GM12873 (cell line): ENCODE measurements at regions not wholly inside any gene's neighbourhood (a gene's known extent, or its start where the extent isn't known, plus 50 kb on each side); places are given as distances from the start of the nearest gene placed in this dataset.

Experiments used
- TF ChIP-seq, protein P1 (sequence below): IDR thresholded peaks from 2 replicates; pipeline ENCODE4 v1.5.1; 2012; ENCODE audit warnings: low read depth, mild to moderate bottlenecking, moderate library complexity, low read length, control low read depth; ENCODE audit not compliant: insufficient read depth; ENCODE audit errors: missing control alignments

DNA sequence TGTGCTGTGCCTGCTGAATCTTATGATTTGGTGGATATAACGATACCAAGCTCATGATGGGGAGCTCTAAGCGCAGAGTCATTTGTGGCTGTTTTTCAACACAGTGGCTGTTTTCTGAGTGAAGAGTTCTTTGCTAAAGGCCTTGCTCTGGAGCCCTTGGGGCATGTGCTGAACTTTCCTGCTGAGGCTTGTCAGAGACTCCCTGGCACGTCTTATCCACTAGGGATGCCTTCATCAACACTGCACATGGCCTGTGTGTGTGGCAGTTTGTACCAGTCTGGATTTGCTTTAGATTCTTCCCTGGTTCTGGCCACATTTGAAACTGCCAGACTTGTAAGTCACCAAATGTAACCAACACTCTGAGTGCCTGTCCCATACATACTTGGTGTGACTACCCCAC, 188.2 kb downstream of the DMRT2 start:
- TF ChIP-seq, protein P1, sequence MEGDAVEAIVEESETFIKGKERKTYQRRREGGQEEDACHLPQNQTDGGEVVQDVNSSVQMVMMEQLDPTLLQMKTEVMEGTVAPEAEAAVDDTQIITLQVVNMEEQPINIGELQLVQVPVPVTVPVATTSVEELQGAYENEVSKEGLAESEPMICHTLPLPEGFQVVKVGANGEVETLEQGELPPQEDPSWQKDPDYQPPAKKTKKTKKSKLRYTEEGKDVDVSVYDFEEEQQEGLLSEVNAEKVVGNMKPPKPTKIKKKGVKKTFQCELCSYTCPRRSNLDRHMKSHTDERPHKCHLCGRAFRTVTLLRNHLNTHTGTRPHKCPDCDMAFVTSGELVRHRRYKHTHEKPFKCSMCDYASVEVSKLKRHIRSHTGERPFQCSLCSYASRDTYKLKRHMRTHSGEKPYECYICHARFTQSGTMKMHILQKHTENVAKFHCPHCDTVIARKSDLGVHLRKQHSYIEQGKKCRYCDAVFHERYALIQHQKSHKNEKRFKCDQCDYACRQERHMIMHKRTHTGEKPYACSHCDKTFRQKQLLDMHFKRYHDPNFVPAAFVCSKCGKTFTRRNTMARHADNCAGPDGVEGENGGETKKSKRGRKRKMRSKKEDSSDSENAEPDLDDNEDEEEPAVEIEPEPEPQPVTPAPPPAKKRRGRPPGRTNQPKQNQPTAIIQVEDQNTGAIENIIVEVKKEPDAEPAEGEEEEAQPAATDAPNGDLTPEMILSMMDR = no peak

DNA sequence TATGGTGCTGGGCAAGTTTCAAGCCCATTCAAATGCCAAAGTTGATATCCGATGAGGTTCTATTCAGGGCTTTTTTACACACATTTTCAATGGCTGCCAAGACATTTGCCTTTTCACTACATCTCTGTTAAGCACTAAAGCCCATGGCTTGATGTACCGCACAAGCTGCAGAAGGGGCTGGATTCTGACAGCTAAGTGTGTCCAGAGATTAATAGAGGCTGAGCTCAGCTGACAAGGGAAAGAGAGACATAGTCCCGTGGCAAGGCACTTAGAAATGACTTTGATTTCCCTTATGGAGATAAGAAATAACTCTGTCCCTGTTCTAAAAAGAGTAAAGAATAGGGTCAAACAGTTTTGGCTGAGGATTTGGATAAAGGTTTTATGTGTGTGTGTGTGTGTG, 198.6 kb downstream of the DMRT2 start:
- TF ChIP-seq, protein P1 = no peak

DNA sequence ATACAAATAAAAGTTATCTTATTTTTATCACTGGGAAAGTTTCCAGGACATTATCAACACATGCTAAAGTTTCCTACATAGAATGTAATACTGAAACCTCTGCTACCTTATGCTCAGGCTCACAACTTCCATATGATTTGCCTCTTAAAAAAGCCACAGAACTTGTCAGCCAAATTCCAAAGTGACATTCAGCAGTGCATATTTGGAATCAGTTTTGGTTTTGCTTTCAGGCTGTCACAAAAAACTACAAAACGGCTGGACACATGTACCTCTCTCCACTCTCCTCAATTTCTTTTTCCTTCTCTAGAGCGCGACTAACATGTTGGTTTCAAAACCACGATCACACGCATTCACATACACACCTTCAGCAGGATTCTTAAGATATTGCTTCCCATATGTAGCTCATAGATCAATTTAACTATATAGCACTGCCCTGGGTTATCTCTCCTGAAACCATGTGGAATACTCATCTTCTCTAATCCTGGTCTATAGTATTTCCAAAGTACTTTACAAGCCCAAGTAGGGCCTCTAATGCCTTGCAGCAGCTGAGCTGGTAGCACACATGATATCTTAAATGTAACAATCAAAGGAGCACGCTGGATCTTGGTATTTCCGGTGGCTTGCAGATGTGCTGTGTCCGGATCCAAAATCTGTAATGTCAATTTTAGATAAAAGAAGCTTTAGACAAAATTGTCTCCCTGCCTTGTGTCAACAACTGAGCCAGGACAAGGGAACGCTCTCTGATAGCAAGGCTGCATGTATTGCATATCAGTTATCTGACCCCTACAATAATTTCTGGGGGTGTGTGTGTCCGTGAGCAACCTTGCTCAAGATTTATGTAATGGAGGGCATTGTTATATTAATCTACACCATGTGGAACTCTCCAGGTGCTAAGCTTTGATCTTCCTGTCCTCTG, 203.2 kb downstream of the DMRT2 start:
- TF ChIP-seq, protein P1 = no peak

DNA sequence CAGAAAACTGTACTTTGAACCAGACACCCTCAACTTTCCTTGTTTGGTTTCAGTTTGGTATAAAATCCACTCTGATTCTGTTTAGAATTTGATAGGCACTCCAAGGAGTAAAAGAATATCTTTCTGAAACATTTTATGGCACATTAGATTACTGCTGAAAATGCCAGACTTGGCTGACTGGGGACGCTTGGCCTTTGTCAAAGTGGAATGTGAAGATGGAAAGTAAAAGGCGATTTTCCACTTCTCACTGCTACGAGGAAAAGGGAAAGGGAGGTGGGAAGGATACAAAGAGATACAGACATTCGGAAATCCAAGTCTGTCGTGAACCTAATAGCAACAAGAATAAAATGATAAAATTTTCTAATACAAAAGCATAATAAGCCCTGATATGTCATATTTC, 203.9 kb downstream of the DMRT2 start:
- TF ChIP-seq, protein P1 = no peak

DNA sequence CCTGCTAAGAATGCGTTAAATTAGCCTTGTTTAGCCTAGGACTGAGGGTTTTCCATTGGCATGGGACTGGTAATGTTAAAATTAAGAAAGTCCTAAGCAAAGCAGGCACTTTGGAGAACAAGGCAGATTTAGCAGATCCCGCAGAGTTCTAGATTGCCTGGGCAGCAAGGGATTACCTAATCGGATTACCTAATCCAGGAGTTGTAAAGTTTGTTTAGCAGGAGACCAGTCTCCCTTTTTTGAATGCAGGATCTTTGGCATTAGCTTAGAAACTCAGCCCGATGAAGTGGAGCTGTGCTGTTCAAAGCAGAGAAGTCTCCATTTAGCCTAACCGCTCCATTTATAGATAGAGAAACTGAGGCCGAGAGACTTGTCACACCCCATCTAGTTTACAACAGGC, 206.0 kb downstream of the DMRT2 start:
- TF ChIP-seq, protein P1 = no peak

DNA sequence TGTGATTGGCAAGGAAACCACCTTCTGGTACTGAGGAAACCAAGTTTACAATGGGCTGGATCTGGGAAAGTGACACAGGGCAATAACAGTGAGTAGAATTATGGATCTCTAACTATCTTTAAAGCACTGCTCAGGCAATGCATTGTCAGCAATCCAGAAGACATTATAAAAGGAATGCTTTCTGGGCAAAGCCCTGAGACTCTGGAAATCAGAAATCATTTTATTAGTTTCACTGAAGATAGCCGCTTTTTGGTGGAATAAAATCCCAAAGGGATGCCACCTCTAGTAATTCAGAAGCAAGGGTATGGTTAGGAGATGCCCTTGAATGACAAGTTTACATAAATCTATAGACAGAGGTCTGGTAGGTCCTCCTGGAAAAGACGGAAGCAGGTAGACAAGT, 211.1 kb downstream of the DMRT2 start:
- TF ChIP-seq, protein P1 = no peak

DNA sequence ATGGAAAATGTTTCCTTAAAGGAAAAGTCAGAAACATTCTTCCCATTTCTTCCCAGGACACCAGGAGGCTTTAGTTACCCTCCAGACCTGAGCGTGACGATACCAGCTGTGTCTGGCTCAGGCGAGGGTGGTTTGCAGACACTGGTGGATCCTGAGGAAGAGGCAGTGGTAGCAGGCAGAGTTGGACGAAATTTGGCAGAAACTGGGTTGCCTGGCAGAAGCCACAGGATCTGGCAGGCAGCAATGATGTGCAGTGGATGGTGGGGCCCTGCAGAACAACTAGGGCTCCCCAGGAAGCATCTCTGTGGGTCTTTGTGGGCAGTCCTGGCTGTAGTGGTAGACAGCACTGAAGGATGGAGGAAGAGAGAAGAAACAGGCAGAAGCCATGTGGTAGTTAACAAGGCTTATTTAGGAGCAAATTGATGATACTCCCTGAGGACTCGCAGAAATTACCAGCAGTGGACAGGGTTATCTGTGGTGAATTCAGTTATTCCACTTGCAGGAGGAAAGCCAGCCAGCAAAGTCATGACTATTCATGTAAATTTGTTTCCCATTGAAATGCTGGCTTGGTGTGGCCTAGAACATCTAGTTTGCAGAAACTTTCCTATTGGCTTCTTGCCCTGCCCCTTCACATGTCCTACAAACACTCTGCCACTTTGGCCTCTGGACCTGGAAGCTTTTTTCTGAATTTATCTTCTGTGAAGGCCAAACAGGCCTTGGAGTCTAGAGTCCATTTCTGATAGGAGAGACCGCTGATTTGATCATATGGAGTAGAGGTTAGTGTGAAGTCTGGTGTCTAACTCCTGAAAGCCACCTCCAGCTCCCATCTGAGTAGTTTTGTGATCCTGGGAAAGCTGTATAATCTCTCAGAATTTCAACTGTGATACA, 212.0 kb downstream of the DMRT2 start:
- TF ChIP-seq, protein P1 = no peak
